H1 (cell line): ENCODE measurements at regions not wholly inside any gene's neighbourhood (a gene's known extent, or its start where the extent isn't known, plus 50 kb on each side); places are given as distances from the start of the nearest gene placed in this dataset.

Experiments used
- CTCF ChIA-PET: fragments of 300-600 bp; sonication (Branson Sonifier 250); formaldehyde crosslinking; loops from one replicate; lab custom pipeline; 2021; ENCODE audit not compliant: partially characterized antibody; lab: Charles Lee
- POLR2A ChIA-PET: fragments of 300-600 bp; sonication (Branson Sonifier 250); formaldehyde crosslinking; loops from one replicate; lab custom pipeline; 2021; ENCODE audit warnings: inconsistent platforms; ENCODE audit not compliant: partially characterized antibody; lab: Charles Lee
- DNase-seq, 2 experiments: peaks; one replicate each; pipeline versions ENCODE4 v3.0.0 to v3.0.0-alpha.2; 2010 to 2022; ENCODE audit warnings: low spot score in 2 of 2, low read depth in 1 of 2, mixed read lengths in 1 of 2
- FAIRE-seq: peaks from 2 replicates; lab custom pipeline; 2011; peaks lifted over from hg19 to GRCh38; lab: Jason Lieb, UNC
- H2AFZ ChIP-seq: 2 replicates; pipeline ENCODE4 v1.8.1; 2012; ENCODE audit warnings: low read length, inconsistent platforms
- H2AK5ac ChIP-seq: 2 replicates; pipeline ENCODE4 v1.6.1; 2013; ENCODE audit warnings: low read depth, low read length
- H2BK120ac ChIP-seq: replicated peaks from 2 replicates; pipeline ENCODE3; 2013; ENCODE audit warnings: low read depth, low read length, inconsistent platforms
- H2BK12ac ChIP-seq: 2 replicates; pipeline ENCODE4 v1.6.1; 2013; ENCODE audit warnings: low read depth, low read length
- H2BK15ac ChIP-seq: 2 replicates; pipeline ENCODE4 v1.6.1; 2013; ENCODE audit warnings: low read length
- H2BK20ac ChIP-seq: 2 replicates; pipeline ENCODE4 v1.6.1; 2013; ENCODE audit warnings: low read length
- H2BK5ac ChIP-seq: 2 replicates; pipeline ENCODE4 v1.6.1; 2013; ENCODE audit warnings: low read depth, low read length
- H3K14ac ChIP-seq: 2 replicates; pipeline ENCODE4 v1.6.1; 2013; ENCODE audit warnings: inconsistent platforms; ENCODE audit not compliant: insufficient read length
- H3K18ac ChIP-seq: 2 replicates; pipeline ENCODE4 v1.6.1; 2013; ENCODE audit warnings: low read length; ENCODE audit errors: extremely low read depth
- H3K23ac ChIP-seq: 2 replicates; pipeline ENCODE4 v1.6.1; 2013; ENCODE audit warnings: inconsistent platforms; ENCODE audit not compliant: insufficient read length
- H3K23me2 ChIP-seq: 2 replicates; pipeline ENCODE4 v1.6.1; 2013; ENCODE audit warnings: low read depth, low read length
- H3K27ac ChIP-seq: 2 replicates; pipeline ENCODE4 v1.6.1; 2011; ENCODE audit warnings: low read depth, low read length, inconsistent platforms
- H3K27me3 ChIP-seq, 4 experiments: replicated peaks in 1 of 4; 1 replicate in 1 of 4; 2 replicates in 3 of 4; pipeline versions ENCODE4 v1.6.1 to v1.8.1; 2011 to 2013; ENCODE audit warnings: low read length in 3 of 4, mild to moderate bottlenecking in 3 of 4, inconsistent platforms in 2 of 4, mixed read lengths in 2 of 4, moderate library complexity in 1 of 4; ENCODE audit not compliant: control insufficient read depth in 3 of 4, insufficient read depth in 3 of 4; ENCODE audit errors: extremely low read depth in 1 of 4
- H3K36me3 ChIP-seq, 4 experiments: 2 replicates each; pipeline versions ENCODE4 v1.6.1 to v1.8.1; 2011 to 2013; ENCODE audit warnings: mild to moderate bottlenecking in 4 of 4, low read length in 3 of 4, moderate library complexity in 2 of 4, control low read depth in 1 of 4, inconsistent platforms in 1 of 4; ENCODE audit not compliant: insufficient read depth in 4 of 4, control insufficient read depth in 2 of 4
- H3K4ac ChIP-seq: replicated peaks from 2 replicates; pipeline ENCODE3; 2013; ENCODE audit warnings: low read length, low read depth, mixed read lengths, inconsistent platforms; ENCODE audit not compliant: insufficient read length
- H3K4me1 ChIP-seq, 4 experiments: replicated peaks in 1 of 4; 1 replicate in 1 of 4; 2 replicates in 3 of 4; pipeline versions ENCODE4 v1.6.1 to v1.8.1; 2011 to 2013; ENCODE audit warnings: low read length in 3 of 4, inconsistent platforms in 2 of 4, mixed read lengths in 1 of 4; ENCODE audit not compliant: insufficient read depth in 4 of 4, control insufficient read depth in 3 of 4
- H3K4me2 ChIP-seq, 2 experiments: 2 replicates each; pipeline versions ENCODE4 v1.6.1 to v1.8.1; 2011 to 2013; ENCODE audit warnings: low read depth in 2 of 2, low read length in 2 of 2, control low read depth in 1 of 2, inconsistent platforms in 1 of 2, mild to moderate bottlenecking in 1 of 2; ENCODE audit not compliant: insufficient read depth in 1 of 2
- H3K4me3 ChIP-seq, 4 experiments: fragments of 200-600, 300-600 bp in 1 of 4; sonication (generic), shearing (Covaris generic), sonication (Bioruptor Twin) in 1 of 4; 2 replicates each; pipeline versions ENCODE4 v1.5.1 to v1.8.1; 2011 to 2016; ENCODE audit warnings: low read length in 4 of 4, low read depth in 3 of 4, control low read depth in 2 of 4, inconsistent platforms in 2 of 4, mild to moderate bottlenecking in 2 of 4, mixed read lengths in 1 of 4, moderate library complexity in 1 of 4; ENCODE audit not compliant: insufficient read depth in 2 of 4; ENCODE audit errors: extremely low read depth in 1 of 4
- H3K56ac ChIP-seq: replicated peaks from 2 replicates; pipeline ENCODE3; 2013; ENCODE audit warnings: low read depth, mild to moderate bottlenecking, mixed read lengths, low read length, inconsistent platforms; ENCODE audit not compliant: insufficient read length
- H3K79me1 ChIP-seq: 2 replicates; pipeline ENCODE4 v1.6.1; 2013; ENCODE audit warnings: low read depth, low read length, control low read depth
- H3K79me2 ChIP-seq, 2 experiments: 2 replicates each; pipeline versions ENCODE4 v1.6.1 to v1.8.1; 2012 to 2013; ENCODE audit warnings: low read length in 2 of 2, mild to moderate bottlenecking in 2 of 2, inconsistent platforms in 1 of 2; ENCODE audit not compliant: insufficient read depth in 2 of 2, control insufficient read depth in 1 of 2
- H3K9ac ChIP-seq, 4 experiments: replicated peaks in 1 of 4; 1 replicate in 1 of 4; 2 replicates in 3 of 4; pipeline versions ENCODE4 v1.6.1 to v1.8.1; 2011 to 2013; ENCODE audit warnings: low read depth in 3 of 4, low read length in 3 of 4, control low read depth in 2 of 4, mild to moderate bottlenecking in 2 of 4, moderate library complexity in 2 of 4, inconsistent platforms in 1 of 4; ENCODE audit errors: extremely low read depth in 1 of 4
- H3K9me3 ChIP-seq, 2 experiments: 2 replicates each; pipeline versions ENCODE4 v1.6.1 to v1.8.1; 2012 to 2013; ENCODE audit warnings: mild to moderate bottlenecking in 2 of 2, moderate library complexity in 2 of 2, control low read depth in 1 of 2, inconsistent platforms in 1 of 2, low read depth in 1 of 2, low read length in 1 of 2, mixed read lengths in 1 of 2; ENCODE audit not compliant: insufficient read depth in 2 of 2
- H4K20me1 ChIP-seq, 2 experiments: replicated peaks in 1 of 2; 2 replicates each; pipeline versions ENCODE3 to v1.8.1; 2011 to 2013; ENCODE audit warnings: inconsistent platforms in 2 of 2, low read length in 2 of 2, mild to moderate bottlenecking in 1 of 2; ENCODE audit not compliant: insufficient read depth in 2 of 2, control insufficient read depth in 1 of 2
- H4K5ac ChIP-seq: 2 replicates; pipeline ENCODE4 v1.6.1; 2013; ENCODE audit warnings: low read length, low read depth, mixed read lengths, inconsistent platforms; ENCODE audit not compliant: insufficient read length
- H4K8ac ChIP-seq: 2 replicates; pipeline ENCODE4 v1.8.0; 2013; ENCODE audit warnings: mild to moderate bottlenecking, moderate library complexity, low read length, inconsistent platforms; ENCODE audit not compliant: insufficient read depth; ENCODE audit errors: extremely low read depth
- H4K91ac ChIP-seq: replicated peaks from 2 replicates; pipeline ENCODE3; 2013; ENCODE audit warnings: low read length, mixed read lengths, inconsistent platforms; ENCODE audit not compliant: insufficient read length
- BACH1 ChIP-seq: IDR thresholded peaks from 2 replicates; pipeline ENCODE4 v1.6.1; 2012; ENCODE audit warnings: low read length, improper control_type of control experiment
- EP300 ChIP-seq, 2 experiments: IDR thresholded peaks; 1 replicate in 1 of 2; 2 replicates in 1 of 2; pipeline ENCODE4 v1.6.1; 2011 to 2012; ENCODE audit warnings: low read depth in 2 of 2, low read length in 2 of 2, mild to moderate bottlenecking in 2 of 2, borderline replicate concordance in 1 of 2, inconsistent platforms in 1 of 2, moderate library complexity in 1 of 2
- JUN ChIP-seq: IDR thresholded peaks from 2 replicates; pipeline ENCODE4 v1.6.1; 2011; ENCODE audit warnings: low read depth, mild to moderate bottlenecking, improper control_type of control experiment, low read length
- RAD21 ChIP-seq, 2 experiments: IDR thresholded peaks in 1 of 2; conservative IDR thresholded peaks in 1 of 2; 2 replicates each; pipeline ENCODE4 v1.6.1; 2011; ENCODE audit warnings: low read depth in 2 of 2, low read length in 2 of 2, improper control_type of control experiment in 1 of 2, inconsistent platforms in 1 of 2, mild to moderate bottlenecking in 1 of 2, moderate library complexity in 1 of 2
- RNF2 ChIP-seq: fragments of 200-900, 300-1000 bp; sonication (generic); IDR thresholded peaks from 2 replicates; pipeline ENCODE4 v1.7.1; 2016; ENCODE audit warnings: borderline replicate concordance, low read depth, mild to moderate bottlenecking, antibody characterized with exemption, low read length; ENCODE audit not compliant: poor library complexity, severe bottlenecking; ENCODE audit errors: missing control alignments
- WGBS, 2 experiments: shearing (Covaris generic) in 1 of 2; methylation state at CpG; one replicate each; pipeline versions ENCODE4 v1.1.6 to v1.1.7; 2013 to 2015; ENCODE audit warnings: low lambda C conversion rate in 2 of 2, mixed read lengths in 2 of 2, inconsistent platforms in 1 of 2, low coverage in 1 of 2, missing lambda C conversion rate in 1 of 2; ENCODE audit not compliant: insufficient replicate concordance in 2 of 2, insufficient coverage in 1 of 2, insufficient read length in 1 of 2; ENCODE audit errors: extremely low coverage in 1 of 2, missing lambda C conversion rate in 1 of 2; 5-methylcytosine and 5-hydroxymethylcytosine counted together
- TF ChIP-seq, protein P1 (sequence below): IDR thresholded peaks from 2 replicates; pipeline ENCODE4 v1.6.1; 2011; ENCODE audit warnings: low read depth, mild to moderate bottlenecking, low read length; ENCODE audit not compliant: insufficient read depth

DNA sequence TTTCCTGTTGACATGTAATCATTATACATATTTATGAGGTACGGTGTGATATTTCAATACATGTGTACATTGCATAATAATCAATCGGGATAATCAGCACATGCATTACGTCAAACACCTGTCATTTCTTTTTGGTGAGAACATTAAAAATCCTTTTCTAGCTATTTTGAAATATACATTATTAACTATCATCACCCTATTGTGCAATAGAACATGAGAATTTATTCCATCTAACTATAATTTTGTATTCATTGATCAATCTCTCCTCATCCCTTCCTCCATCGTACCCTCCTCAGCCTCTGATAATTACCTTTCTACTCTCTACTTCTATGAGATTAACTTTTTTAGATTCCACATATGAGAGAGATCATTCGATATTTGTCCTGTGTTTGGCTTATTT lies 170.9 kb upstream of the GHR start:
- TF ChIP-seq BACH1, result no peak
- TF ChIP-seq, protein P1, sequence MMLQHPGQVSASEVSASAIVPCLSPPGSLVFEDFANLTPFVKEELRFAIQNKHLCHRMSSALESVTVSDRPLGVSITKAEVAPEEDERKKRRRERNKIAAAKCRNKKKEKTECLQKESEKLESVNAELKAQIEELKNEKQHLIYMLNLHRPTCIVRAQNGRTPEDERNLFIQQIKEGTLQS, result no peak
- no peak for TF ChIP-seq RNF2
- TF ChIP-seq RAD21 (IDR thresholded peaks at IDR 0.05 in 1 of 2, conservative IDR thresholded peaks at IDR 0.05 in 1 of 2; ENCODE audit: low read depth in 2 of 2, low read length in 2 of 2), result no peak
- no peak for TF ChIP-seq EP300 (IDR thresholded peaks at IDR 0.05; ENCODE audit: borderline replicate concordance in 1 of 2, low read depth in 2 of 2, low read length in 2 of 2)
- no peak for TF ChIP-seq JUN
- Histone ChIP-seq H3K9ac (no peak overlapping the region), H3K4me2 (no peak overlapping the region), H3K23ac (no peak overlapping the region), H4K91ac (no peak overlapping the region), H3K23me2 (no peaks in the 10 kb centered on the region), H3K36me3 (no peaks in the 10 kb centered on the region), H2BK5ac (no peak overlapping the region), H3K18ac (no peak overlapping the region), H2AK5ac (no peak overlapping the region), H4K20me1 (no peaks in the 10 kb centered on the region), H3K79me2 (no peaks in the 10 kb centered on the region), H2BK120ac (no peak overlapping the region), H3K27ac (no peak overlapping the region), H2BK15ac (no peak overlapping the region), H2BK20ac (no peak overlapping the region), H3K4me1 (no peaks in the 10 kb centered on the region), H3K14ac (no peak overlapping the region), H3K4me3 (no peak overlapping the region), H3K27me3 (no peaks in the 10 kb centered on the region), H3K9me3 (no peaks in the 10 kb centered on the region), H3K79me1 (no peaks in the 10 kb centered on the region), H3K56ac (no peak overlapping the region), H2AFZ (no peak overlapping the region), H4K8ac (no peak overlapping the region), H2BK12ac (no peak overlapping the region), H4K5ac (no peak overlapping the region), H3K4ac (no peak overlapping the region)
- no peak for DNase-seq
- CTCF ChIA-PET, result no interaction called here
- 90% methylated on average over 5 of the region's 5 CpGs; no CpG with 5 or more reads in 1 of the 2 experiments for WGBS, 2 experiments
- no peak for FAIRE-seq
- POLR2A ChIA-PET, result no interaction called here
